A549 (cell line): ENCODE measurements at regions not wholly inside any gene's neighbourhood (a gene's known extent, or its start where the extent isn't known, plus 50 kb on each side); places are given as distances from the start of the nearest gene placed in this dataset.

ENCODE experiments used
- ATAC-seq, 2 experiments: fragments of 200-7000 bp in 1 of 2; fragments of >200 bp in 1 of 2; cut with Nextera tagmentation in 1 of 2; cut with Tn5 transposase in 1 of 2; 3 replicates each; pipeline versions ENCODE4 v1.8.0 to v1.9.1; 2018 to 2020; ENCODE audit warnings: mild to moderate bottlenecking in 1 of 2, moderate library complexity in 1 of 2
- CTCF ChIA-PET: fragments of 300-600 bp; sonication (Branson Sonifier 250); formaldehyde crosslinking; extraction: SDS; loops from one replicate; lab custom pipeline; 2021; ENCODE audit warnings: antibody characterized with exemption, inconsistent platforms; lab: Yijun Ruan, JAX
- POLR2A ChIA-PET: fragments of 350-600 bp; formaldehyde crosslinking; extraction: SDS; loops from one replicate; lab custom pipeline; 2021; ENCODE audit warnings: antibody characterized with exemption, inconsistent platforms; lab: Yijun Ruan, JAX
- DNase-seq, 2 experiments: peaks; one replicate each; pipeline versions ENCODE4 v3.0.0 to v3.0.0-alpha.2; 2011 to 2016; ENCODE audit warnings: low read depth in 1 of 2, low spot score in 1 of 2
- FAIRE-seq: peaks from 2 replicates; lab custom pipeline; 2011; peaks lifted over from hg19 to GRCh38; lab: Jason Lieb, UNC
- H3K27ac ChIP-seq, 2 experiments: fragments of >200 bp; sonication (Bioruptor Twin); formaldehyde crosslinking; 3 replicates each; pipeline ENCODE4 v1.5.1; 2016 to 2017
- H3K4me1 ChIP-seq: fragments of >200 bp; sonication (Bioruptor Twin); formaldehyde crosslinking; 3 replicates; pipeline ENCODE4 v1.6.1; 2016
- H3K4me2 ChIP-seq: fragments of >200 bp; sonication (Bioruptor Twin); formaldehyde crosslinking; 3 replicates; pipeline ENCODE4 v1.6.1; 2016
- H3K4me3 ChIP-seq: fragments of >200 bp; sonication (Bioruptor Twin); formaldehyde crosslinking; 3 replicates; pipeline ENCODE4 v1.5.1; 2016
- H3K9me3 ChIP-seq: fragments of >200 bp; sonication (Bioruptor Twin); formaldehyde crosslinking; 3 replicates; pipeline ENCODE4 v1.6.1; 2016
- CEBPB ChIP-seq, 2 experiments: fragments of >200 bp in 1 of 2; sonication (Bioruptor Twin) in 1 of 2; formaldehyde crosslinking in 1 of 2; IDR thresholded peaks; 2 replicates each; pipeline ENCODE4 v1.6.1; 2012 to 2016
- CHD4 ChIP-seq: fragments of 200-600 bp; sonication (generic); IDR thresholded peaks from 2 replicates; pipeline ENCODE4 v1.6.1; 2016; ENCODE audit warnings: antibody characterized with exemption, mild to moderate bottlenecking, borderline replicate concordance
- EHF ChIP-seq: fragments of 250-450 bp; sonication (Bioruptor Pico); IDR thresholded peaks from 2 replicates; pipeline ENCODE4 v1.5.0; 2020; ENCODE audit warnings: mild to moderate bottlenecking
- EP300 ChIP-seq, 2 experiments: fragments of >200 bp; sonication (Bioruptor Twin); formaldehyde crosslinking; IDR thresholded peaks; 2 replicates in 1 of 2; 3 replicates in 1 of 2; pipeline ENCODE4 v1.6.1; 2016 to 2017
- ESRRA ChIP-seq: fragments of 150-350 bp; IDR thresholded peaks from 2 replicates; pipeline ENCODE4 v1.6.1; 2014; ENCODE audit warnings: mild to moderate bottlenecking, low read length, borderline replicate concordance
- FOSB ChIP-seq: fragments of 250-450 bp; sonication (Bioruptor Pico); IDR thresholded peaks from 2 replicates; pipeline ENCODE4 v1.5.0; 2020; ENCODE audit warnings: mild to moderate bottlenecking, moderate library complexity
- HDAC2 ChIP-seq: fragments of 200-600 bp; sonication (generic); IDR thresholded peaks from 2 replicates; pipeline ENCODE4 v1.6.1; 2016
- HEYL ChIP-seq: fragments of 250-450 bp; sonication (Bioruptor Pico); IDR thresholded peaks from 2 replicates; pipeline ENCODE4 v1.8.0; 2021; ENCODE audit warnings: mild to moderate bottlenecking, moderate library complexity
- HOXA7 ChIP-seq: fragments of 250-450 bp; sonication (Bioruptor Pico); IDR thresholded peaks from 2 replicates; pipeline ENCODE4 v1.5.0; 2020; ENCODE audit warnings: mild to moderate bottlenecking, moderate library complexity
- HOXB13 ChIP-seq: fragments of 250-450 bp; sonication (Bioruptor Pico); IDR thresholded peaks from 2 replicates; pipeline ENCODE4 v1.5.0; 2020; ENCODE audit warnings: low read depth, mild to moderate bottlenecking, moderate library complexity
- JUN ChIP-seq, 2 experiments: fragments of >200 bp; sonication (Bioruptor Twin); formaldehyde crosslinking; IDR thresholded peaks; 2 replicates in 1 of 2; 3 replicates in 1 of 2; pipeline ENCODE4 v1.6.1; 2016 to 2017
- KDM1A ChIP-seq: fragments of 200-600 bp; sonication (generic); IDR thresholded peaks from 2 replicates; pipeline ENCODE4 v1.6.1; 2016; ENCODE audit warnings: low read depth, mild to moderate bottlenecking
- MYC ChIP-seq: IDR thresholded peaks from 2 replicates; pipeline ENCODE4 v1.6.1; 2012; ENCODE audit warnings: mild to moderate bottlenecking, inconsistent platforms, low read length, improper control_type of control experiment, borderline replicate concordance
- PHF8 ChIP-seq: fragments of 200-600 bp; sonication (generic); IDR thresholded peaks from 2 replicates; pipeline ENCODE4 v1.6.1; 2016; ENCODE audit warnings: low read depth, mild to moderate bottlenecking, antibody characterized with exemption, moderate library complexity, borderline replicate concordance
- POLR2AphosphoS2 ChIP-seq: conservative IDR thresholded peaks from 2 replicates; pipeline ENCODE4 v1.6.1; 2012; ENCODE audit warnings: low read length, improper control_type of control experiment, inconsistent platforms
- RFX5 ChIP-seq: fragments of 450-650 bp; IDR thresholded peaks from 2 replicates; pipeline ENCODE4 v1.7.1; 2014; ENCODE audit warnings: antibody characterized with exemption, mild to moderate bottlenecking, moderate library complexity
- RNF2 ChIP-seq: fragments of 200-600 bp; sonication (generic); IDR thresholded peaks from 2 replicates; pipeline ENCODE4 v1.6.1; 2016; ENCODE audit warnings: low read depth, mild to moderate bottlenecking, antibody characterized with exemption, moderate library complexity, borderline replicate concordance
- SMC3 ChIP-seq: fragments of >200 bp; sonication (Bioruptor Twin); formaldehyde crosslinking; IDR thresholded peaks from 3 replicates; pipeline ENCODE4 v1.6.1; 2018; ENCODE audit warnings: inconsistent platforms
- ZC3H11A ChIP-seq: fragments of 450-650 bp; IDR thresholded peaks from 2 replicates; pipeline ENCODE4 v1.6.1; 2014; ENCODE audit warnings: antibody characterized with exemption, mild to moderate bottlenecking
- ZNF302 ChIP-seq: fragments of 250-450 bp; sonication (Bioruptor Pico); IDR thresholded peaks from 2 replicates; pipeline ENCODE4 v1.9.0; 2021; ENCODE audit warnings: inconsistent platforms, mild to moderate bottlenecking, moderate library complexity
- ZSCAN20 ChIP-seq: fragments of 250-450 bp; sonication (Bioruptor Pico); IDR thresholded peaks from 2 replicates; pipeline ENCODE4 v1.8.0; 2022; ENCODE audit warnings: mild to moderate bottlenecking, moderate library complexity
- WGBS: methylation state at CpG from one replicate; pipeline ENCODE4 v1.1.6; 2017; ENCODE audit errors: missing lambda C conversion rate; 5-methylcytosine and 5-hydroxymethylcytosine counted together
- TF ChIP-seq, protein P1 (sequence below): IDR thresholded peaks from 2 replicates; pipeline ENCODE4 v1.6.1; 2012
- TF ChIP-seq, protein P2 (sequence below): fragments of >200 bp; sonication (Bioruptor Twin); formaldehyde crosslinking; IDR thresholded peaks from 3 replicates; pipeline ENCODE4 v1.5.1; 2016
- TF ChIP-seq, protein P3 (sequence below): fragments of 200-600 bp; sonication (generic); IDR thresholded peaks from 2 replicates; pipeline ENCODE4 v1.6.1; 2016; ENCODE audit warnings: antibody characterized with exemption, mild to moderate bottlenecking, moderate library complexity
- TF ChIP-seq, protein P4 (sequence below): fragments of >200 bp; sonication (Bioruptor Twin); formaldehyde crosslinking; IDR thresholded peaks from 3 replicates; pipeline ENCODE4 v1.6.1; 2016

DNA sequence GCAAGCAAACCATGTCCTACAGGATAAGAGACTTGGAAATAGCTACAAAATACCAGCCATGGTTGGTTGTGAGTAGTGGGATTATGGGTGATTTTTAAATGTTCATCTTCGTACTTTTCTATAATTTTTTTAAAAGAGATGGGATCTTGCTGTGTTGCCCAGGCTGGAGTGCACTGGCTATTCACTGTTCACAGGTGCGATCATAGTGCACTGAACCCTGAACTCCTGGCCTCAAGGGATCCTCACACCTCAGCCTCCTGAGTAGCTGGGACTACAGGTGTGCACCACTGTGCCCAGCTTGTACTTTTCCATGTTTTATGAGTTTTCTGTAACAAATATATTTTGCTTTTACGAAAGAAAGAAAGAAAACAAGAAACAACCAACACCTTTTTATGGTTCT is 224.2 kb downstream of the FOXD2 start:
- TF ChIP-seq HOXA7 (no peak), EP300 (IDR thresholded peaks at IDR 0.05) (no peak), ZSCAN20 (no peak), CHD4 (no peak), POLR2AphosphoS2 (no peak), JUN (IDR thresholded peaks at IDR 0.05) (no peak), SMC3 (no peak), HOXB13 (CRISPR knock-in tag) (no peak), HEYL (CRISPR knock-in tag) (no peak), FOSB (CRISPR knock-in tag) (no peak)
- TF ChIP-seq, protein P1, sequence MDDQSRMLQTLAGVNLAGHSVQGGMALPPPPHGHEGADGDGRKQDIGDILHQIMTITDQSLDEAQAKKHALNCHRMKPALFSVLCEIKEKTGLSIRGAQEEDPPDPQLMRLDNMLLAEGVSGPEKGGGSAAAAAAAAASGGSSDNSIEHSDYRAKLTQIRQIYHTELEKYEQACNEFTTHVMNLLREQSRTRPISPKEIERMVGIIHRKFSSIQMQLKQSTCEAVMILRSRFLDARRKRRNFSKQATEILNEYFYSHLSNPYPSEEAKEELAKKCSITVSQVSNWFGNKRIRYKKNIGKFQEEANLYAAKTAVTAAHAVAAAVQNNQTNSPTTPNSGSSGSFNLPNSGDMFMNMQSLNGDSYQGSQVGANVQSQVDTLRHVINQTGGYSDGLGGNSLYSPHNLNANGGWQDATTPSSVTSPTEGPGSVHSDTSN, result no peak
- TF ChIP-seq, protein P2, sequence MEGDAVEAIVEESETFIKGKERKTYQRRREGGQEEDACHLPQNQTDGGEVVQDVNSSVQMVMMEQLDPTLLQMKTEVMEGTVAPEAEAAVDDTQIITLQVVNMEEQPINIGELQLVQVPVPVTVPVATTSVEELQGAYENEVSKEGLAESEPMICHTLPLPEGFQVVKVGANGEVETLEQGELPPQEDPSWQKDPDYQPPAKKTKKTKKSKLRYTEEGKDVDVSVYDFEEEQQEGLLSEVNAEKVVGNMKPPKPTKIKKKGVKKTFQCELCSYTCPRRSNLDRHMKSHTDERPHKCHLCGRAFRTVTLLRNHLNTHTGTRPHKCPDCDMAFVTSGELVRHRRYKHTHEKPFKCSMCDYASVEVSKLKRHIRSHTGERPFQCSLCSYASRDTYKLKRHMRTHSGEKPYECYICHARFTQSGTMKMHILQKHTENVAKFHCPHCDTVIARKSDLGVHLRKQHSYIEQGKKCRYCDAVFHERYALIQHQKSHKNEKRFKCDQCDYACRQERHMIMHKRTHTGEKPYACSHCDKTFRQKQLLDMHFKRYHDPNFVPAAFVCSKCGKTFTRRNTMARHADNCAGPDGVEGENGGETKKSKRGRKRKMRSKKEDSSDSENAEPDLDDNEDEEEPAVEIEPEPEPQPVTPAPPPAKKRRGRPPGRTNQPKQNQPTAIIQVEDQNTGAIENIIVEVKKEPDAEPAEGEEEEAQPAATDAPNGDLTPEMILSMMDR, result no peak
- no peak for DNase-seq
- H3K9me3 ChIP-seq, result no peaks in the 10 kb centered on the region
- POLR2A ChIA-PET, result no interaction called here
- H3K4me1 ChIP-seq, result no peaks in the 10 kb centered on the region
- WGBS, result 54% methylated on average over 3 of the region's 3 CpGs
- ATAC-seq, result no peak
- CTCF ChIA-PET, result interaction anchor here (1.4 to 1.8 kb wide), 2 partner anchors 47 to 224 kb away, joined by 3 to 6 read pairs; partner anchors contain the start of gene FOXD2
- no peak for FAIRE-seq
- H3K4me3 ChIP-seq, result no peak overlapping the region
- no peak overlapping the region for H3K4me2 ChIP-seq
- no peak overlapping the region for H3K27ac ChIP-seq

DNA sequence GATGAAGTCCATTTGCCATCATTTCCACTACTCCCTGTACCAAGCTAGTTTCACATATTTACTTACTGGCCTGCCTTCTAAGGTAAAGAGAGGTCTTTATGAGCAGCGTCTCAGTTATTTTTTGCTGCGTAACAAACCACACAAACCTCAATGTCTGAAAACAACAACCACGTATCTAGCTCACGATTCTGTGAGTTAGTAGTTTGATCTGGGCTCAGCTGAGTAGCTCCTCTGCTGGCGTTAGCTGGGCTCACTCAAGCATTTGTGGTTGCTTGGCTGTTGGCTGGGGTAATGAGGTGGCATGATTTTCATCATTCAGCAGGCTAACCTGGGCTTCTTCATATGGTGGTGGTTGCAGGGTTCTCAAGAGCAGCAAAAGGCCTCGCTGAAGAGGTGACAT is 225.4 kb downstream of the FOXD2 start:
- ATAC-seq (no peak), FAIRE-seq (no peak), DNase-seq (no peak)
- ChIA-PET CTCF (interaction anchor here (1.4 to 1.8 kb wide), 2 partner anchors 46 to 226 kb away, joined by 3 to 6 read pairs; partner anchors contain the start of gene FOXD2), POLR2A (no interaction called here)
- TF ChIP-seq RNF2 (no peak), EHF (CRISPR knock-in tag) (no peak), ZNF302 (CRISPR knock-in tag) (no peak), CEBPB (IDR thresholded peaks at IDR 0.05) (no peak), PHF8 (no peak), POLR2AphosphoS2 (no peak), HDAC2 (no peak), ZC3H11A (no peak), MYC (no peak), KDM1A (no peak), RFX5 (no peak), ESRRA (no peak)
- TF ChIP-seq, protein P3, sequence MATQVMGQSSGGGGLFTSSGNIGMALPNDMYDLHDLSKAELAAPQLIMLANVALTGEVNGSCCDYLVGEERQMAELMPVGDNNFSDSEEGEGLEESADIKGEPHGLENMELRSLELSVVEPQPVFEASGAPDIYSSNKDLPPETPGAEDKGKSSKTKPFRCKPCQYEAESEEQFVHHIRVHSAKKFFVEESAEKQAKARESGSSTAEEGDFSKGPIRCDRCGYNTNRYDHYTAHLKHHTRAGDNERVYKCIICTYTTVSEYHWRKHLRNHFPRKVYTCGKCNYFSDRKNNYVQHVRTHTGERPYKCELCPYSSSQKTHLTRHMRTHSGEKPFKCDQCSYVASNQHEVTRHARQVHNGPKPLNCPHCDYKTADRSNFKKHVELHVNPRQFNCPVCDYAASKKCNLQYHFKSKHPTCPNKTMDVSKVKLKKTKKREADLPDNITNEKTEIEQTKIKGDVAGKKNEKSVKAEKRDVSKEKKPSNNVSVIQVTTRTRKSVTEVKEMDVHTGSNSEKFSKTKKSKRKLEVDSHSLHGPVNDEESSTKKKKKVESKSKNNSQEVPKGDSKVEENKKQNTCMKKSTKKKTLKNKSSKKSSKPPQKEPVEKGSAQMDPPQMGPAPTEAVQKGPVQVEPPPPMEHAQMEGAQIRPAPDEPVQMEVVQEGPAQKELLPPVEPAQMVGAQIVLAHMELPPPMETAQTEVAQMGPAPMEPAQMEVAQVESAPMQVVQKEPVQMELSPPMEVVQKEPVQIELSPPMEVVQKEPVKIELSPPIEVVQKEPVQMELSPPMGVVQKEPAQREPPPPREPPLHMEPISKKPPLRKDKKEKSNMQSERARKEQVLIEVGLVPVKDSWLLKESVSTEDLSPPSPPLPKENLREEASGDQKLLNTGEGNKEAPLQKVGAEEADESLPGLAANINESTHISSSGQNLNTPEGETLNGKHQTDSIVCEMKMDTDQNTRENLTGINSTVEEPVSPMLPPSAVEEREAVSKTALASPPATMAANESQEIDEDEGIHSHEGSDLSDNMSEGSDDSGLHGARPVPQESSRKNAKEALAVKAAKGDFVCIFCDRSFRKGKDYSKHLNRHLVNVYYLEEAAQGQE, result no peak
- TF ChIP-seq, protein P2, result no peak
- TF ChIP-seq, protein P4, sequence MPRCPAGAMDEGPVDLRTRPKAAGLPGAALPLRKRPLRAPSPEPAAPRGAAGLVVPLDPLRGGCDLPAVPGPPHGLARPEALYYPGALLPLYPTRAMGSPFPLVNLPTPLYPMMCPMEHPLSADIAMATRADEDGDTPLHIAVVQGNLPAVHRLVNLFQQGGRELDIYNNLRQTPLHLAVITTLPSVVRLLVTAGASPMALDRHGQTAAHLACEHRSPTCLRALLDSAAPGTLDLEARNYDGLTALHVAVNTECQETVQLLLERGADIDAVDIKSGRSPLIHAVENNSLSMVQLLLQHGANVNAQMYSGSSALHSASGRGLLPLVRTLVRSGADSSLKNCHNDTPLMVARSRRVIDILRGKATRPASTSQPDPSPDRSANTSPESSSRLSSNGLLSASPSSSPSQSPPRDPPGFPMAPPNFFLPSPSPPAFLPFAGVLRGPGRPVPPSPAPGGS, result no peak
- no peaks in the 10 kb centered on the region for H3K9me3 ChIP-seq
- H3K4me2 ChIP-seq, result no peak overlapping the region
- 65% methylated on average over 6 of the region's 6 CpGs for WGBS
- H3K27ac ChIP-seq, result no peak overlapping the region
- no peaks in the 10 kb centered on the region for H3K4me1 ChIP-seq
- H3K4me3 ChIP-seq, result no peak overlapping the region
